ENCODE measurements at regions not wholly inside any gene's neighbourhood (a gene's known extent, or its start where the extent isn't known, plus 50 kb on each side); places are given as distances from the start of the nearest gene placed in this dataset.

GRCh38 chrX:4173743-4174142, 460.3 kb upstream of the PRKX start:
- in situ Hi-C loops (cut with MboI; ENCODE audit: low pct_unique_long_range_greater_than_20kb, low sequenced_read_pairs, unreplicated experiment), result no loop called here
- TF ChIP-seq CTCF (IDR thresholded peaks at IDR 0.05; ENCODE audit: extremely low read depth, insufficient read depth, missing control alignments), result no peak
- DNase-seq (ENCODE audit: low spot score), result no peak

- in situ Hi-C loops (cut with MboI; ENCODE audit: low pct_unique_long_range_greater_than_20kb, low sequenced_read_pairs, unreplicated experiment), result no loop called here
- DNase-seq (ENCODE audit: low spot score), result no peak
- TF ChIP-seq CTCF (IDR thresholded peaks at IDR 0.05; ENCODE audit: extremely low read depth, insufficient read depth, missing control alignments), result no peak
Observed at GRCh38 chrX:4151798-4152197, 438.3 kb upstream of the PRKX start.

GRCh38 chrX:4150259-4150658, 436.8 kb upstream of the PRKX start:
- DNase-seq (ENCODE audit: low spot score), result no peak
- no peak for TF ChIP-seq CTCF (IDR thresholded peaks at IDR 0.05; ENCODE audit: extremely low read depth, insufficient read depth, missing control alignments)
- in situ Hi-C loops (cut with MboI; ENCODE audit: low pct_unique_long_range_greater_than_20kb, low sequenced_read_pairs, unreplicated experiment), result no loop called here

- no peak for TF ChIP-seq CTCF (IDR thresholded peaks at IDR 0.05; ENCODE audit: extremely low read depth, insufficient read depth, missing control alignments)
- in situ Hi-C loops (cut with MboI; ENCODE audit: low pct_unique_long_range_greater_than_20kb, low sequenced_read_pairs, unreplicated experiment), result no loop called here
- no peak for DNase-seq (ENCODE audit: low spot score)
Observed at GRCh38 chrX:4129626-4130025, 416.2 kb upstream of the PRKX start.

- TF ChIP-seq CTCF (IDR thresholded peaks at IDR 0.05; ENCODE audit: extremely low read depth, insufficient read depth, missing control alignments), result no peak
- in situ Hi-C loops (cut with MboI; ENCODE audit: low pct_unique_long_range_greater_than_20kb, low sequenced_read_pairs, unreplicated experiment), result no loop called here
- no peak for DNase-seq (ENCODE audit: low spot score)
Observed at GRCh38 chrX:4118666-4119530, 405.4 kb upstream of the PRKX start.

GRCh38 chrX:4110964-4111363, 397.5 kb upstream of the PRKX start:
- in situ Hi-C loops (cut with MboI; ENCODE audit: low pct_unique_long_range_greater_than_20kb, low sequenced_read_pairs, unreplicated experiment), result no loop called here
- DNase-seq (ENCODE audit: low spot score), result no peak
- TF ChIP-seq CTCF (IDR thresholded peaks at IDR 0.05; ENCODE audit: extremely low read depth, insufficient read depth, missing control alignments), result no peak
